ENCODE measurements at regions not wholly inside any gene's neighbourhood (a gene's known extent, or its start where the extent isn't known, plus 50 kb on each side); places are given as distances from the start of the nearest gene placed in this dataset.

- no peak for TF ChIP-seq CTCF (IDR thresholded peaks at IDR 0.05)
- no peak for TF ChIP-seq POLR2A (IDR thresholded peaks at IDR 0.05)
Measured at GRCh38 chr12:32988982-32989381, 92.4 kb upstream of the PKP2 start.

Measured in esophagus squamous epithelium (tissue), 4 donors.